ENCODE measurements at regions not wholly inside any gene's neighbourhood (a gene's known extent, or its start where the extent isn't known, plus 50 kb on each side); places are given as distances from the start of the nearest gene placed in this dataset.
"Not testable (repeated sequence)": the region's sequence is repeated elsewhere in the genome, so short reads cannot be mapped to it uniquely, and the experiment has no call there.

GRCh38 chr12:89289720-89290119 lies 62.6 kb downstream of the DUSP6 start:
- no peak for DNase-seq

- no peak for DNase-seq
Observed at GRCh38 chr12:89288959-89289358, 63.3 kb downstream of the DUSP6 start.

GRCh38 chr12:89286501-89286900 lies 65.8 kb downstream of the DUSP6 start:
- no peak for DNase-seq

- DNase-seq, result no peak
Observed at GRCh38 chr12:89281539-89281867, 70.8 kb downstream of the DUSP6 start.

- DNase-seq, result no peak
Observed at GRCh38 chr12:89280833-89281538, 71.3 kb downstream of the DUSP6 start.

- DNase-seq, result no peak
Observed at GRCh38 chr12:89279499-89279898, 72.8 kb downstream of the DUSP6 start.

GRCh38 chr12:89278862-89279261 lies 73.4 kb downstream of the DUSP6 start:
- no peak for DNase-seq

- DNase-seq, result no peak
Observed at GRCh38 chr12:89278169-89278568, 74.1 kb downstream of the DUSP6 start.

GRCh38 chr12:89276860-89277259 lies 75.4 kb downstream of the DUSP6 start:
- DNase-seq, result no peak

- DNase-seq, result no peak
Observed at GRCh38 chr12:89273525-89273924, 78.8 kb downstream of the DUSP6 start.

- DNase-seq, result no peak
Observed at GRCh38 chr12:89270548-89270947, 81.8 kb downstream of the DUSP6 start.

GRCh38 chr12:89269174-89269573 lies 83.1 kb downstream of the DUSP6 start:
- DNase-seq, result no peak

GRCh38 chr12:89267404-89267803 lies 84.9 kb downstream of the DUSP6 start:
- DNase-seq, result no peak

GRCh38 chr12:89266574-89267188 lies 85.6 kb downstream of the DUSP6 start:
- DNase-seq, result not testable (repeated sequence)

GRCh38 chr12:89264837-89265236 lies 87.5 kb downstream of the DUSP6 start:
- DNase-seq, result no peak

GRCh38 chr12:89263900-89264299 lies 88.4 kb downstream of the DUSP6 start:
- DNase-seq, result no peak

GRCh38 chr12:89262855-89263552 lies 89.3 kb downstream of the DUSP6 start:
- DNase-seq, result no peak

- no peak for DNase-seq
Observed at GRCh38 chr12:89261982-89262381, 90.3 kb downstream of the DUSP6 start.

- DNase-seq, result no peak
Observed at GRCh38 chr12:89260841-89261637, 91.3 kb downstream of the DUSP6 start.

GRCh38 chr12:89259821-89260220 lies 92.5 kb downstream of the DUSP6 start:
- DNase-seq, result no peak

- DNase-seq, result no peak
Observed at GRCh38 chr12:89258240-89258969, 93.9 kb downstream of the DUSP6 start.

GRCh38 chr12:89257340-89257739 lies 95.0 kb downstream of the DUSP6 start:
- no peak for DNase-seq

GRCh38 chr12:89256060-89256459 lies 96.2 kb downstream of the DUSP6 start:
- no peak for DNase-seq
